Mesendoderm (in vitro differentiated cells): ENCODE measurements at regions not wholly inside any gene's neighbourhood (a gene's known extent, or its start where the extent isn't known, plus 50 kb on each side); places are given as distances from the start of the nearest gene placed in this dataset.
A peak's percentile ranks its signal among the peaks of the same experiment; 100 is the strongest.

ENCODE experiments used
- DNase-seq: peaks from one replicate; pipeline ENCODE4 v3.0.0; 2013
- H2AK5ac ChIP-seq: 2 replicates; pipeline ENCODE4 v1.6.1; 2013; ENCODE audit warnings: low read length, inconsistent platforms
- H2BK120ac ChIP-seq: 2 replicates; pipeline ENCODE4 v1.6.1; 2013; ENCODE audit warnings: low read depth, mild to moderate bottlenecking, low read length, moderate library complexity, mixed read lengths
- H2BK15ac ChIP-seq: replicated peaks from 2 replicates; pipeline ENCODE4 v1.6.1; 2013; ENCODE audit warnings: low read depth, mild to moderate bottlenecking, moderate library complexity
- H2BK5ac ChIP-seq: 2 replicates; pipeline ENCODE4 v1.6.1; 2013; ENCODE audit warnings: low read length, inconsistent platforms
- H3K18ac ChIP-seq: 2 replicates; pipeline ENCODE4 v1.6.1; 2013; ENCODE audit warnings: mild to moderate bottlenecking, low read length, mixed read lengths
- H3K23ac ChIP-seq: one replicate; pipeline ENCODE4 v1.6.1; 2013; ENCODE audit warnings: low read length
- H3K27ac ChIP-seq: 2 replicates; pipeline ENCODE4 v1.5.1; 2013; ENCODE audit warnings: low read depth, mild to moderate bottlenecking, inconsistent platforms, low read length, moderate library complexity
- H3K27me3 ChIP-seq: 2 replicates; pipeline ENCODE4 v1.6.1; 2013; ENCODE audit warnings: low read length, control low read depth, mild to moderate bottlenecking, inconsistent platforms; ENCODE audit not compliant: insufficient read depth, poor library complexity
- H3K36me3 ChIP-seq: 2 replicates; pipeline ENCODE4 v1.6.1; 2013; ENCODE audit warnings: low read length, inconsistent platforms; ENCODE audit not compliant: control insufficient read depth, insufficient read depth
- H3K4ac ChIP-seq: one replicate; pipeline ENCODE4 v1.6.1; 2013; ENCODE audit warnings: low read depth, mild to moderate bottlenecking, low read length, moderate library complexity
- H3K4me1 ChIP-seq: 2 replicates; pipeline ENCODE4 v1.6.1; 2013; ENCODE audit warnings: low read depth, low read length, inconsistent platforms; ENCODE audit not compliant: control insufficient read depth
- H3K4me2 ChIP-seq: 2 replicates; pipeline ENCODE4 v1.6.1; 2013; ENCODE audit warnings: low read length
- H3K4me3 ChIP-seq: 2 replicates; pipeline ENCODE4 v1.5.1; 2013; ENCODE audit warnings: mild to moderate bottlenecking, low read length
- H3K56ac ChIP-seq: one replicate; pipeline ENCODE4 v1.6.1; 2013; ENCODE audit warnings: low read length
- H3K79me1 ChIP-seq: 2 replicates; pipeline ENCODE4 v1.6.1; 2013; ENCODE audit warnings: low read length, inconsistent platforms
- H3K79me2 ChIP-seq: 2 replicates; pipeline ENCODE4 v1.6.1; 2013; ENCODE audit warnings: mild to moderate bottlenecking, low read length; ENCODE audit not compliant: control insufficient read depth, insufficient read depth
- H3K9ac ChIP-seq: 2 replicates; pipeline ENCODE4 v1.6.1; 2013; ENCODE audit warnings: low read length, inconsistent platforms
- H4K5ac ChIP-seq: one replicate; pipeline ENCODE4 v1.6.1; 2013; ENCODE audit warnings: low read length
- H4K8ac ChIP-seq: one replicate; pipeline ENCODE4 v1.6.1; 2013; ENCODE audit warnings: low read depth, mild to moderate bottlenecking, control low read depth, low read length, moderate library complexity
- WGBS: extraction: QIAGEN DNeasy Blood & Tissue Kit; methylation state at CpG from one replicate; pipeline ENCODE4 v1.1.7; 2013; ENCODE audit warnings: low lambda C conversion rate, missing lambda C conversion rate; ENCODE audit not compliant: insufficient coverage; ENCODE audit errors: extremely low coverage; 5-methylcytosine and 5-hydroxymethylcytosine counted together

- Histone ChIP-seq H3K4me2 (no peak overlapping the region), H3K23ac (no peak overlapping the region), H4K8ac (no peak overlapping the region), H3K4me1 (no peaks in the 10 kb centered on the region), H3K27me3 (no peaks in the 10 kb centered on the region), H2AK5ac (no peak overlapping the region), H2BK120ac (no peak overlapping the region), H4K5ac (no peak overlapping the region), H2BK5ac (no peak overlapping the region), H3K27ac (no peak overlapping the region), H3K4me3 (no peak overlapping the region), H3K9ac (no peak overlapping the region), H3K18ac (no peak overlapping the region), H3K79me1 (no peaks in the 10 kb centered on the region), H3K4ac (no peak overlapping the region), H3K79me2 (no peaks in the 10 kb centered on the region), H3K56ac (no peak overlapping the region), H2BK15ac (no peak overlapping the region), H3K36me3 (no peaks in the 10 kb centered on the region)
- no CpG with 5 or more reads among the region's 15 CpGs for WGBS
- DNase-seq: no peak
Measured at GRCh38 chr3:182241766-182242488, 530.2 kb downstream of the SOX2 start.

- Histone ChIP-seq H3K4me2 (no peak overlapping the region), H3K4ac (no peak overlapping the region), H3K27ac (no peak overlapping the region), H3K23ac (no peak overlapping the region), H3K79me1 (no peaks in the 10 kb centered on the region), H3K9ac (no peak overlapping the region), H2BK120ac (no peak overlapping the region), H2BK15ac (no peak overlapping the region), H3K4me1 (no peaks in the 10 kb centered on the region), H3K18ac (no peak overlapping the region), H4K5ac (no peak overlapping the region), H3K36me3 (no peaks in the 10 kb centered on the region), H3K56ac (no peak overlapping the region), H2AK5ac (no peak overlapping the region), H3K79me2 (no peaks in the 10 kb centered on the region), H4K8ac (no peak overlapping the region), H2BK5ac (no peak overlapping the region), H3K27me3 (no peaks in the 10 kb centered on the region), H3K4me3 (no peak overlapping the region)
- no peak for DNase-seq
Measured at GRCh38 chr3:182242489-182242942, 530.8 kb downstream of the SOX2 start.

GRCh38 chr3:182243625-182244024 lies 531.9 kb downstream of the SOX2 start:
- no peaks in the 10 kb centered on the region for H3K79me1 ChIP-seq
- no CpG with 5 or more reads among the region's 1 CpG for WGBS
- H3K4me3 ChIP-seq: no peak overlapping the region
- H3K9ac ChIP-seq: no peak overlapping the region
- no peak overlapping the region for H3K23ac ChIP-seq
- DNase-seq: no peak
- no peak overlapping the region for H3K4ac ChIP-seq
- H2AK5ac ChIP-seq: no peak overlapping the region
- H3K36me3 ChIP-seq: no peaks in the 10 kb centered on the region
- H2BK15ac ChIP-seq: no peak overlapping the region
- no peak overlapping the region for H4K5ac ChIP-seq
- H2BK5ac ChIP-seq: no peak overlapping the region
- no peak overlapping the region for H2BK120ac ChIP-seq
- H3K56ac ChIP-seq: no peak overlapping the region
- H3K79me2 ChIP-seq: no peaks in the 10 kb centered on the region
- no peak overlapping the region for H3K4me2 ChIP-seq
- no peak overlapping the region for H4K8ac ChIP-seq
- no peak overlapping the region for H3K27ac ChIP-seq
- no peaks in the 10 kb centered on the region for H3K4me1 ChIP-seq
- no peak overlapping the region for H3K18ac ChIP-seq
- H3K27me3 ChIP-seq: no peaks in the 10 kb centered on the region

GRCh38 chr3:182244222-182244971 lies 532.7 kb downstream of the SOX2 start:
- Histone ChIP-seq H3K23ac (no peak overlapping the region), H4K5ac (no peak overlapping the region), H3K9ac (no peak overlapping the region), H2BK120ac (no peak overlapping the region), H3K27me3 (no peaks in the 10 kb centered on the region), H3K56ac (no peak overlapping the region), H3K36me3 (no peaks in the 10 kb centered on the region), H3K18ac (no peak overlapping the region), H3K4me2 (no peak overlapping the region), H3K4me1 (no peaks in the 10 kb centered on the region), H3K27ac (no peak overlapping the region), H2BK15ac (no peak overlapping the region), H3K79me2 (no peaks in the 10 kb centered on the region), H2BK5ac (no peak overlapping the region), H3K4ac (no peak overlapping the region), H2AK5ac (no peak overlapping the region), H3K79me1 (no peaks in the 10 kb centered on the region), H4K8ac (no peak overlapping the region), H3K4me3 (no peak overlapping the region)
- DNase-seq: peak; percentile 33
- WGBS: no CpG with 5 or more reads among the region's 4 CpGs

GRCh38 chr3:182245059-182245458 lies 533.3 kb downstream of the SOX2 start:
- no peak overlapping the region for H3K18ac ChIP-seq
- no peak overlapping the region for H3K23ac ChIP-seq
- H3K4me1 ChIP-seq: no peaks in the 10 kb centered on the region
- no peak overlapping the region for H2AK5ac ChIP-seq
- no peak overlapping the region for H4K8ac ChIP-seq
- no CpG with 5 or more reads among the region's 5 CpGs for WGBS
- H4K5ac ChIP-seq: no peak overlapping the region
- no peak overlapping the region for H3K4me3 ChIP-seq
- H2BK5ac ChIP-seq: no peak overlapping the region
- no peak overlapping the region for H3K9ac ChIP-seq
- H3K4me2 ChIP-seq: no peak overlapping the region
- H3K27me3 ChIP-seq: no peaks in the 10 kb centered on the region
- no peaks in the 10 kb centered on the region for H3K36me3 ChIP-seq
- no peak overlapping the region for H2BK15ac ChIP-seq
- no peak overlapping the region for H3K27ac ChIP-seq
- H2BK120ac ChIP-seq: no peak overlapping the region
- no peaks in the 10 kb centered on the region for H3K79me1 ChIP-seq
- H3K4ac ChIP-seq: no peak overlapping the region
- no peak overlapping the region for H3K56ac ChIP-seq
- no peaks in the 10 kb centered on the region for H3K79me2 ChIP-seq
- no peak for DNase-seq
